ENCODE measurements at regions not wholly inside any gene's neighbourhood (a gene's known extent, or its start where the extent isn't known, plus 50 kb on each side); places are given as distances from the start of the nearest gene placed in this dataset.
A peak's percentile ranks its signal among the peaks of the same experiment; 100 is the strongest.
"Not testable (repeated sequence)": the region's sequence is repeated elsewhere in the genome, so short reads cannot be mapped to it uniquely, and the experiment has no call there.

- in situ Hi-C loops (cut with HindIII; ENCODE audit: low pct_unique_long_range_greater_than_20kb, low sequenced_read_pairs) = no loop called here
- no peak for TF ChIP-seq JUND (IDR thresholded peaks at IDR 0.05; ENCODE audit: low read depth)
- no peak for DNase-seq (ENCODE audit: low read depth in 1 of 2, low spot score in 1 of 2)
Observed at GRCh38 chr13:71244161-71244560, 622.8 kb downstream of the DACH1 start.

GRCh38 chr13:71242201-71242600 is 624.8 kb downstream of the DACH1 start:
- in situ Hi-C loops (cut with HindIII; ENCODE audit: low pct_unique_long_range_greater_than_20kb, low sequenced_read_pairs) = no loop called here
- DNase-seq (ENCODE audit: low read depth in 1 of 2, low spot score in 1 of 2) = no peak
- TF ChIP-seq JUND (IDR thresholded peaks at IDR 0.05; ENCODE audit: low read depth) = no peak

- in situ Hi-C loops (cut with HindIII; ENCODE audit: low pct_unique_long_range_greater_than_20kb, low sequenced_read_pairs) = no loop called here
- peak in 1 of 2 experiments; percentile 33 for DNase-seq (ENCODE audit: low read depth in 1 of 2, low spot score in 1 of 2)
- TF ChIP-seq JUND (IDR thresholded peaks at IDR 0.05; ENCODE audit: low read depth) = no peak
Observed at GRCh38 chr13:71240911-71241310, 626.1 kb downstream of the DACH1 start.

GRCh38 chr13:71237332-71237731 is 629.7 kb downstream of the DACH1 start:
- in situ Hi-C loops (cut with HindIII; ENCODE audit: low pct_unique_long_range_greater_than_20kb, low sequenced_read_pairs) = no loop called here

GRCh38 chr13:71219698-71220415 is 647.1 kb downstream of the DACH1 start:
- DNase-seq (ENCODE audit: low read depth in 1 of 2, low spot score in 1 of 2) = no peak
- in situ Hi-C loops (cut with HindIII; ENCODE audit: low pct_unique_long_range_greater_than_20kb, low sequenced_read_pairs) = no loop called here
- TF ChIP-seq JUND (IDR thresholded peaks at IDR 0.05; ENCODE audit: low read depth) = no peak

More at GRCh38 chr13:71237332-71237731, 629.7 kb downstream of the DACH1 start:
- DNase-seq (ENCODE audit: low read depth in 1 of 2, low spot score in 1 of 2) = no peak
- TF ChIP-seq JUND (IDR thresholded peaks at IDR 0.05; ENCODE audit: low read depth) = no peak

DNA sequence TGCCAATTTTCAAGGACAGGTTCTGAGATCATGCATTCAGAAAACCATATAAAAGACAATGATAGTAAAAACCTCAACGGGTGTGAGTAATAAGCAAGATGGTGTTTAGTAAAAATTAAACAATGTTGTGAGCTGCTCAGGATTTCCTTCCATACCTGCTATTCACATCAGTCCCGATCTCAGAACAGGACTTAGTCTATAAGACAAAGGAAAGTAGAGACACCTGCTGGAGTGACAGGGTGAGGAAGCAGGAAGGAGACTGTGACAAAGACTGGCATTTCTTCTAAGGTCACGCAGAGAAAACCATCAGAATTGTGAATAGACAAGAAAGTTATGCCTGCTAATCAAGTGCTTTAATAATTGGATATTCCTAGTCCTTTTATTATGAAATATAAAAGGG is 648.0 kb downstream of the DACH1 start:
- TF ChIP-seq JUND (IDR thresholded peaks at IDR 0.05; ENCODE audit: low read depth) = no peak
- peak; percentile 13 to 71 for DNase-seq (ENCODE audit: low read depth in 1 of 2, low spot score in 1 of 2)
- in situ Hi-C loops (cut with HindIII; ENCODE audit: low pct_unique_long_range_greater_than_20kb, low sequenced_read_pairs) = no loop called here

- no peak for DNase-seq (ENCODE audit: low read depth in 1 of 2, low spot score in 1 of 2)
- in situ Hi-C loops (cut with HindIII; ENCODE audit: low pct_unique_long_range_greater_than_20kb, low sequenced_read_pairs) = no loop called here
- TF ChIP-seq JUND (IDR thresholded peaks at IDR 0.05; ENCODE audit: low read depth) = no peak
Observed at GRCh38 chr13:71217827-71218226, 649.2 kb downstream of the DACH1 start.

GRCh38 chr13:71214821-71215220 is 652.2 kb downstream of the DACH1 start:
- in situ Hi-C loops (cut with HindIII; ENCODE audit: low pct_unique_long_range_greater_than_20kb, low sequenced_read_pairs) = no loop called here
- DNase-seq (ENCODE audit: low read depth in 1 of 2, low spot score in 1 of 2) = no peak
- no peak for TF ChIP-seq JUND (IDR thresholded peaks at IDR 0.05; ENCODE audit: low read depth)

DNA sequence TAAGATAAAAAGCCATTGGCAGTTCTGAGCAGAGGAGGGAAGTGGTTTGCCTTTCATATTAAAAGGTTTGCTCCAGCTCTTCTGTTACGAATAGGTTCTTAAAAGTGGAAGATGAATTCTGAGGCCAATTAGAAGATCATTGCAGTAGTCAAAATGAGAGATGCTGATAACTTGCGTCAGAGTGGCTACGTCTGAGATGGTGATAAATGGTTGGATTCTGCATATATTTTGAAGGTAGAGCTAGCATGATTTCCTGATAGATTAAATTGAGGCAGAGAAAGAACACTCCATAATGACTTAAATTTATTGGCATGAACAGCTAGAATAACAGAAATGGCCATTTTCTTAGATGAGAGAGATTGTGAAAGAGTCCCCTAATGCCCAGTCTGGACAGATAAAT is 652.6 kb downstream of the DACH1 start:
- no peak for DNase-seq (ENCODE audit: low read depth in 1 of 2, low spot score in 1 of 2)
- TF ChIP-seq JUND (IDR thresholded peaks at IDR 0.05; ENCODE audit: low read depth) = no peak
- in situ Hi-C loops (cut with HindIII; ENCODE audit: low pct_unique_long_range_greater_than_20kb, low sequenced_read_pairs) = no loop called here

DNA sequence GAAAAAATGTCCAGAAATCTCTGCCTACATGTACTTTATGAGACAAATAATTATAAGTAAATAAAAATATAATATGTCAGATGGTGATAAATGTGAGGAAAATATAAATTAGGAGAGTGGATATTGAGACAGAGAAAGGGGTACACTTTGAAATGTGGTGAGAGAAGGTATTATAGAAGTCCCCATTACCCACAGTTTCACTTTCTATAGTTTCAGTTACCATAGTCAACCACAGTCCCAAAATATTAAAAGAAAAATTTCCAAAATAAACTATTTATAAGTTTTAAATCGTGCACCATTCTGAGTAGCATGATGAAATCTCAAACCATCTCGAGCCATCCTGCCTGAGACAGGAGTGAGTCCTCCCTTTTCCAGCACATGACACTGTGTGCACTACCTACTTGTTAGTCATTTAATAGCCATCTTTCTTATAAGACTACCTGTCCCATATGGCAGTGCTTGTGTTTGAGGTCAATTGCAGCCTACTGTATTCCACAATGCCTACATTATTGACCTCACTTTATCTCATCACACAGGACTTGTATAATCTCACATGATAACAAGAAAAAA is 653.7 kb downstream of the DACH1 start:
- no peak for TF ChIP-seq JUND (IDR thresholded peaks at IDR 0.05; ENCODE audit: low read depth)
- DNase-seq (ENCODE audit: low read depth in 1 of 2, low spot score in 1 of 2) = no peak
- in situ Hi-C loops (cut with HindIII; ENCODE audit: low pct_unique_long_range_greater_than_20kb, low sequenced_read_pairs) = no loop called here

GRCh38 chr13:71210861-71211260 is 656.1 kb downstream of the DACH1 start:
- DNase-seq (ENCODE audit: low read depth in 1 of 2, low spot score in 1 of 2) = no peak
- no peak for TF ChIP-seq JUND (IDR thresholded peaks at IDR 0.05; ENCODE audit: low read depth)
- in situ Hi-C loops (cut with HindIII; ENCODE audit: low pct_unique_long_range_greater_than_20kb, low sequenced_read_pairs) = no loop called here

DNA sequence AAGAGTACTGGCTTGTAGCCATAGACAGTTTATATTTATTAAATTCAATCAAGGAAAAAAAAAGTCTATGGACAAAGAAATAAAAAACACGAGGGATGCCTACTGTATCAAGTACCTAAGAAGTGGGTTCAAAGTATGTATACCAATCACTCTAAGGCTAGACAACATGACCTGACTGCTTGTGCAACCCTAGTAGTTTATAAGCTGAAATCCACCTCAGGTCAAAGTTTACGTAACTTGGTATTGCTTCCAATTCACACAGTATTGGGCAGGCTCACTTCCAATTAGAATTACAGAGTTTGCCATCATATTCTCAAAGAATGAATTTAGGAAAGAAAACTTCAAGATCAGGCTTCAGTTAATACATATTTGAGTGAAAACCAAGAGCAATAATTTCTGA is 657.8 kb downstream of the DACH1 start:
- in situ Hi-C loops (cut with HindIII; ENCODE audit: low pct_unique_long_range_greater_than_20kb, low sequenced_read_pairs) = no loop called here
- TF ChIP-seq JUND (IDR thresholded peaks at IDR 0.05; ENCODE audit: low read depth) = no peak
- DNase-seq (ENCODE audit: low read depth in 1 of 2, low spot score in 1 of 2) = no peak

DNA sequence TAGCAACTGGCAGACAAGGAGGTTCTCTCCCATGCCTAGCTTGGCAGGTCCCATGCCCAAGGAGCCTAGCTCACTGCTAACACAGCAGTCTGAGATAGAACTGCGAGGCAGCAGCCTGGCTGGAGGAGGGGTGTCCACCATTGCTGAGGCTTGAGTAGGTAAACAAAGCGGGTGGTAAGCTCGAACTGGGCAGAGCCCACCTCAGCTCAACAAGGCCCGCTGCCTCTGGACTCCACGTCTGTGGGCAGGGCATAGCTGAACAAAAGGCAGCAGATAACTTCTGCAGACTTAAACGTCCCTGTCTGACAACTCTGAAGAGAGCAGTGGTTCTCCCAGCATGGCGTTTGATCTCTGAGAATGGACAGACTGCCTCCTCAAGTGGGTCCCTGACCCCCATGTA is 682.4 kb downstream of the DACH1 start:
- DNase-seq (ENCODE audit: low read depth in 1 of 2, low spot score in 1 of 2); in situ Hi-C loops (cut with HindIII; ENCODE audit: low pct_unique_long_range_greater_than_20kb, low sequenced_read_pairs): not testable (repeated sequence)

DNA sequence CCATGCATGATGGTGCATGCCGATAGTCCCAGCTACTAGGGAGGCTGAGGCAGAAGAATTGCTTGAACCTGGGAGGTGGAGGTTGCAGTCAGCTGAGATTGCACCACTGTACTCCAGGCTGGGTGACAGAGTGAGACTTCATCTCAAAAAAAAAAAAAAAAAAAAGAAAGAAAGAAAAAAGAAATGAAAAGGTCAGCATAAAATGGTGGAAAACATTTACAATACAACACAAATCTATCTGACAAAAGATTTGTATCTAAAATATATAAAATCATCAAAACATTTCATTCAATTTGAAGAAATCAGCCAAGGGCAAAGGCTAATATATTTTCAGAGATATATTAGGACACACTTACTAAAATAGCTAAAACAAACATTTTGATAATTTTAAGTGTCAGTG is 683.7 kb downstream of the DACH1 start:
- in situ Hi-C loops (cut with HindIII; ENCODE audit: low pct_unique_long_range_greater_than_20kb, low sequenced_read_pairs); DNase-seq (ENCODE audit: low read depth in 1 of 2, low spot score in 1 of 2): not testable (repeated sequence)
